VCaP (cell line): ENCODE measurements at regions not wholly inside any gene's neighbourhood (a gene's known extent, or its start where the extent isn't known, plus 50 kb on each side); places are given as distances from the start of the nearest gene placed in this dataset.

Source experiments
- H3K27ac ChIP-seq: fragments of 450-650 bp; 2 replicates; pipeline ENCODE4 v1.5.1; 2017
- TF ChIP-seq, protein P1 (sequence below): fragments of 450-650 bp; conservative IDR thresholded peaks from 2 replicates; pipeline ENCODE4 v1.5.1; 2017; ENCODE audit warnings: mild to moderate bottlenecking, moderate library complexity

GRCh38 chr2:75324861-75325284, 125.6 kb upstream of the TACR1 start:
- TF ChIP-seq, protein P1, sequence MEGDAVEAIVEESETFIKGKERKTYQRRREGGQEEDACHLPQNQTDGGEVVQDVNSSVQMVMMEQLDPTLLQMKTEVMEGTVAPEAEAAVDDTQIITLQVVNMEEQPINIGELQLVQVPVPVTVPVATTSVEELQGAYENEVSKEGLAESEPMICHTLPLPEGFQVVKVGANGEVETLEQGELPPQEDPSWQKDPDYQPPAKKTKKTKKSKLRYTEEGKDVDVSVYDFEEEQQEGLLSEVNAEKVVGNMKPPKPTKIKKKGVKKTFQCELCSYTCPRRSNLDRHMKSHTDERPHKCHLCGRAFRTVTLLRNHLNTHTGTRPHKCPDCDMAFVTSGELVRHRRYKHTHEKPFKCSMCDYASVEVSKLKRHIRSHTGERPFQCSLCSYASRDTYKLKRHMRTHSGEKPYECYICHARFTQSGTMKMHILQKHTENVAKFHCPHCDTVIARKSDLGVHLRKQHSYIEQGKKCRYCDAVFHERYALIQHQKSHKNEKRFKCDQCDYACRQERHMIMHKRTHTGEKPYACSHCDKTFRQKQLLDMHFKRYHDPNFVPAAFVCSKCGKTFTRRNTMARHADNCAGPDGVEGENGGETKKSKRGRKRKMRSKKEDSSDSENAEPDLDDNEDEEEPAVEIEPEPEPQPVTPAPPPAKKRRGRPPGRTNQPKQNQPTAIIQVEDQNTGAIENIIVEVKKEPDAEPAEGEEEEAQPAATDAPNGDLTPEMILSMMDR = no peak
- no peak overlapping the region for H3K27ac ChIP-seq

DNA sequence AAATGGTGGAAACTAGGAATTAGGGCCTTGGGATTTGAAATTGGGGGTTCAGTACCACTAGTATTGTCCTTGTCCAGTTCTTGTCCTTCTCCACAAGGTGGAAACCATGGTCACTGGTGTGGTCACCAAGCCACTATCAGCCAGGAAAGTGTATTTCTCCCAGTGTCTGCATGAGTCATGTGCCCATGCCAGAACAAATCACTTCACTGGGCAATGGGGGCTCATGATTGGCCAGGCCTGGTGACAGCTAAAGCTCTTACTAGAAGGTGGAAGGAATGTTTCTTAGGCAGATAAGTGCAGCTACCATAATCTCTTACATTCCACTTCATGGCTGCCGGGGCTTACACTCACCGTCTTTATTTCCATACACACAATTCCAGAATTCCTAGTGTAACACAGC, 124.8 kb upstream of the TACR1 start:
- TF ChIP-seq, protein P1 = no peak
- H3K27ac ChIP-seq = no peak overlapping the region

- TF ChIP-seq, protein P1 = no peak
- H3K27ac ChIP-seq = peak overlapping the region; percentile 35; the same call in 1 of the 2 replicates
These were observed 122.2 kb upstream of the TACR1 start for GRCh38 chr2:75321599-75321922.

DNA sequence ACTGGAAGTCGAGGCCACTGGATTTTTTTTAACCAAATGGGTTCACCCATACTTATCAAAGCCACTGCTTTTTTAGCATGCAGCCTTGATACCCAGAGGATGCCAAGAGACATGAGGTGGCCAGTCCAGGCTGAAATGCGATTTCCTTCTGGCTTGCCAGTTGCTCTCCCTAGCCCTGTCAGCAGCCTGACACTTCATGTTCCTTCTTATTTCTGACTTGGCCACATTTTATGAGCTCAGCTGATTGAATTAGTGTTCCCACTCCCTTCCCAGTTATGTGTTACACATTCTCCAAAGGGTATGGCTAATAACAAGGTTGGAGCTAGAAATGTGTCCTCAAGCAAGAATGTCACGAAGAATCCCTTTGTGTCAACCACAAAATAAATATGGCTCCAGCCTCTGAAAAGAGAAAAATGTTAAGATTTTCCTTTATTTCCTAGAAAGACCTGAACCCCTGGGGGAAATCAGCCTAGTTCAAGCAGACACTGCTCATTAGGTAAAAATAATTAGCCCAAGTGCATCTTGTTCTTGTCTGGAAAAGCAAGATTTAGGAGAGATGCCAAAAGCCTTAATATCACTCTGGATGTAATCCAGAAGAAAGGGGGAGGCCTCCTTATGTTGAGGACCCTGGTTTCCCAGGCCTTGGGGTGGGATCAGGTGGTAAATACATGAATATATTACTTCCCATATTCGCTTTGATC, 121.7 kb upstream of the TACR1 start:
- H3K27ac ChIP-seq = peak overlapping the region; percentile 35; the same call in 1 of the 2 replicates
- TF ChIP-seq, protein P1 = no peak

GRCh38 chr2:75319951-75320350, 120.6 kb upstream of the TACR1 start:
- H3K27ac ChIP-seq = no peak overlapping the region
- TF ChIP-seq, protein P1 = no peak

GRCh38 chr2:75317802-75318201, 118.5 kb upstream of the TACR1 start:
- no peak overlapping the region for H3K27ac ChIP-seq
- TF ChIP-seq, protein P1 = no peak

GRCh38 chr2:75317316-75317715, 118.0 kb upstream of the TACR1 start:
- TF ChIP-seq, protein P1 = no peak
- H3K27ac ChIP-seq = no peak overlapping the region
